Esophagus mucosa (tissue), 1 donor: ENCODE measurements at regions not wholly inside any gene's neighbourhood (a gene's known extent, or its start where the extent isn't known, plus 50 kb on each side); places are given as distances from the start of the nearest gene placed in this dataset.

Experiments
- ATAC-seq: fragments of 200-7000 bp; cut with Tn5 transposase; one replicate; pipeline ENCODE4 v1.9.1; 2020
- donor health status: DM: yes; HTN: yes; CAD: no.

- ATAC-seq, result no peak
Measured at GRCh38 chr13:106381091-106381490, 154.4 kb downstream of the EFNB2 start.

DNA sequence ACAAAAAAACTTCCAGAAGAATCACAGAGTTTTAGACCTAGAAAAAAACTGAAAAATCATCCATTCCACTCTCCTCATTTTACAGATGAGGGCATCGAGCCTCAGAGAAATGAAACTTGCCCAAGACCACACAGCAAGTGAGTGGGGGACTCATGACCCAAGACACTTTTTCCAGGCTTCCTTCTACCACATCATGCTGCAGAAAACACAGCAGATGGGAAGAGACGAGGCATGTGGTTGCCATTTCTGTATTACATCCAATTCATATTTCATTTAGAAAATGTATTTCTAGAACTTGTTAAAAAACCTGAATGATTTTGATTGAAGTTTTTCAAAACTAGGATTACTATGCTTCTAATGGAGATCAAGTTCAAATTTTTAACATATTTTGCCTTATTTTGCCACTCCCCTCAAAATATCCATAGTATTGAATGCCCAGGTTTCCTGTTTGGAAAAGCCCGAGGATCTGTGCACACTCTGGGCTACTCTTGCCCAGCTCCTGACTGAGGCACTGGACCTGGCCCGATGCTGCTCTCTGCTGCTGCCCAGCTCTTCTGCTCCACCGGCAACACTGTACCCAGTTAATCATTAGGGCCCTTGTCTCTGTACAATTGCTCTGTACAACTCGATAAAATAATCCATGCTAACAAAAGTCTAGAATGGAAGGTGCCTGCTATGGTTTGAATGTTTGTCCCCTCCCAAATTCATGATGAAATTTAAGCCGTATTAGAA lies 157.4 kb downstream of the EFNB2 start:
- ATAC-seq, result no peak

DNA sequence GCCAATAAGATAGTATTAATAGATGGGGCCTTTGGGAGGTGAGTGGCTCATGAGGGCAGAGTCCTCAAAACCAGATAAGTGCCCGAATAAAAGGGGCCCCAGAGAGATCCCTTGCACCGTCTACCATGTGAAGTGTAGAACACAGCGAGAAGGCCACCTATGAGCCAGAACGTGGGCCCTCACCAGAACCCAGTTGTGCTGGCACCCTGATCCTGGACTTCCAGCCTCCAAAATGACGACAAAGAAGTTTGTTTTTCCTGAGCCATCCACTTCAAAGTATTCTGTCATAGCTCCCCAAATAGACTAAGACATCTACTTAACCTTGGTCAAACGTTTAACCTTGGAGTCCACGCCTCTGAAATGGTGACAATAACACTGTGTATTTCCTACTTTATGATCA lies 158.1 kb downstream of the EFNB2 start:
- no peak for ATAC-seq

- peak; percentile 81 for ATAC-seq
Measured at GRCh38 chr13:106376401-106377112, 158.9 kb downstream of the EFNB2 start.

DNA sequence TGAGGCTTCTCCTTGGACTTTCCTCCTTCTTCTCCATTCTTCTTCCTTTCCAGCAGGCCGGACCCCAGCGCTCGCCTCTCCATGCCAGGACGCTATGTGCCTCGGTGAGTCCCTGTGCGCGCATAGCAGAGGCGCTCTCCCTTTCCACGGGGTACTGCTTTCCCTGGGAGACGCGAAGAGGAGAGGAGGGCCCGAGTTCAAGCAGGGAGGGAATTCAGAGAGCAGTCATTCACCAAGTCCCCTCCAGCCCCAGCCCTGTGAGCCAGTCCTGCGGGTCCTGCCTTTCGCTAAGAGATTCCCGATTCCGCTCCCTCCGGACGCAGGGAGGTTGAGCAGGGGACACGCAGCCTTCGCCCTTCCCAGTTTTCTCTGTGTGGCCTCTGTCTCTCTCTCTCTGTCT lies 160.4 kb downstream of the EFNB2 start:
- ATAC-seq, result no peak

GRCh38 chr13:106374631-106375030 lies 160.8 kb downstream of the EFNB2 start:
- no peak for ATAC-seq

- ATAC-seq, result no peak
Measured at GRCh38 chr13:106373989-106374572, 161.4 kb downstream of the EFNB2 start.

- no peak for ATAC-seq
Measured at GRCh38 chr13:106373304-106373988, 162.0 kb downstream of the EFNB2 start.

DNA sequence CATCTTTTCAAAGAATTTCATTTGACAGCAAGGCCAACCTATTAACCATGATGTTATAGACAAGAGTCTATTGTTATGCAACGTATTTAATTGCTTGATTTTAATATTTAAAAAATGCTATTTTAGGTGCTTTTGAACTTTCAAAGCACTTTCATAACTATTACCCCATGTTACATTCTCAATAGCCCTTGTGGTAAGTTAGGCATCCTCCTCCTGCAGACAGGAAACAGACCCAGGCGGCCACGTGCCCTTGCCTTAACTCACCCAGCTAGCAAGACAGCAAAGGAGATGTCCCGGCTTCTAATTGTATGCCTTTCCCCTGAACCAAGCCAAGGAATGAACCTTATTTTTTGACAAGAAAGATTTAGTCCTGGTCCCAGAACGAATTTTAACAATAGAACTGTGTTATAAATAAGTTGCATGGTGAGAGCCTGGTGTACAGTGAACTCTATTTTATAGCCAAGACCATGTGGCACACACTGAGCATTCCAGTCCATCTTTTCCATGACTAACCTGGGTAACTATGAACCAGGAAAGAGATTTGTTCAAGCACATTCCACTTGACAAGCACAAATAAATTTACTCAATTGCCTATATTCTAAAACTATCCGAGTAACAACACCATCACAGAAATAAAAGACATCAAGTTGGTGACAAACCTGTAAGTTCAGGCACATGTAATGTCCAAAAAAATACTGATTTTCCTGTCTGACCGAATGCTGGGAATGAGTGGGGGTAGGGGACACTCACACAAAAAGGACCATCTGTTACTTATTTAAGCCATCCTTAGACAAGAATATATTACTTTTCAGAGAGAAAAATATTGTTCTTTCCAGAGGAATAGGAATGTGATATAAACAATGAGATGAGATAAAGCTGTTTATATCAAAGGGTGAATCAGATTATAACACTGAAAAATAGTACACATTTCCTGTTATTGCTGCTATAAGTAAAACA lies 163.0 kb downstream of the EFNB2 start:
- no peak for ATAC-seq

GRCh38 chr13:106371024-106371423 lies 164.4 kb downstream of the EFNB2 start:
- ATAC-seq, result no peak

DNA sequence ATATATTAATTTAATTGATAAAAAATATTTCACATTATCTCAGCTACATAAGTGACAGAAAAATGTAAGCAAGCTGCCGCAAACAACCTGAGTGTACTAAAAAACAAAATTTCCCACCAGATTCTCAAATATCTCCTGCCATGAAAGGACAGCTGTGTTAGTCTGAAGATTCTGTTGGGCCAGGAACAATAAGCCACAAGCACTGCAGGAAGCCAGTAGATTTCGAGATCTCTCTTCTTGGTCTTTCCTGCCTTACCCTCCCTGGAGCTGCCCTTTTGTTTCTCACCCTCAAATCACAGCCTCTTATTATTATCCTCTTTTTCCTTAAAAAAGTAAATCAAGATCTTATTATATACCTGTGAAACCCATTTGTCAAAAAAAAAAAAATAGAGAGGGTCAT lies 165.6 kb downstream of the EFNB2 start:
- ATAC-seq, result no peak

GRCh38 chr13:106369091-106369490 lies 166.4 kb downstream of the EFNB2 start:
- no peak for ATAC-seq

DNA sequence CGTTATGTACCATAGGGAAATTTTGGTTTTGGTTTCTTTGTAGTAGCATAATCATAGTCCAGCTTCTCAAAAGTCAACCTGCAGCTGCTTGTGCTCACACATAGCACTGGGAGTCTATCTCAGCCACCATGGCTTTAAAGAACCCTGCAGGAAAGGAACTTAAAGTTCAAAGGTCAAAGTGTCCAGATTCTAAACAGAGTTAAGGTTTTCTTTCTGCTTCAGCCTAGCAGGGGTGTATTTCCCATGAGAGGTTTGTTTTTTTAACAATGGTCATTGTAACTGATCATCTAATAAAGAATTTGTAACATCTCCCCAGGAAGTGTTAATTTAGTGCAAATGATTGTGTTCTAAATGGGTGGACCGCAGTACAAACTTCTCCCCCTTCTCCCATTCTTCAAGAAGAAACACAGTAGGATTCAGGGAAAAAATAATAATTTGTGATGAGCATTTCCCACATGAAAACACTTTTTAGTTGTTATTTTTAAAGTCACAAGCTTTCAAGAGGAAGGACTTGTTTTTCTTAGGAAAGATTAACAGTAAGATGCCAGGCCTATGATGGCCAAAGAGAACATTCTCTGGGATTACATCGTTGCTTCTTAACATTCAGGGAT lies 168.0 kb downstream of the EFNB2 start:
- no peak for ATAC-seq

DNA sequence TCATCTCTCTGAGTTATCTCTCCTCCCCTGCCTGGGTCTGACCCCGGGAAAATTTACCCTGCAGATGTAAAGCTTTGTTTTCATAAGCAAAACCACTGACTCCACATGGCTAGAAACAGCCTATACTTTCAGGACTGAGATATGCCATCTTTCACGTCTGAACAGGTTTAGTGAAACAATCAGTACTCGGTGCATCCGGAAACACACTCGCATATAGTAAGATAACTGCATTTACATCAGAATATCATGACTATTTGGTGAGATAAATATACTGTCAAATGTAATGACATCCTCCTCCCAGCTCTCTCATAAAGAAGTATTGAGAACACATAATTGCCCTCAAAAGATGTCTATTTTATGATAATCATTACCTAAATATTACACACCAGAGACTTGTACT lies 172.8 kb downstream of the EFNB2 start:
- ATAC-seq, result no peak

DNA sequence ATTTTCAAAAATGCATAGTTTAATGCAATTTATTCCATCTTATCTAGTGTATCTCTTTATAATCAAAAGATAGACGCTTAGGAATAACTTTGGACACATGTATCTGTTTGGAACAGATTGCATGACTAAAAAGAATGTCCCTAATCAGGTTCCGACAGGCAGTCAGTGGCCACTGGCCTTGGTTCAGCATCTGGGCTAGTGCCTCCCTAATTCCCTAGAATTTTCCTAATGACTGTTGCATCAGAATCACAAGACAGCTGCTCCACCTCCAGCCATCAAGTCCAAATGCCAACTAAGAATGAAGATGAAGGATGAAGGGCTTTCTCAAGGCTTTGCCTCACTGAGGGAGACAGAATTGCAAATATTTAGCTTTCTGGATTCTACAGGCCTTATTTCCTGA lies 173.8 kb downstream of the EFNB2 start:
- ATAC-seq, result no peak

- no peak for ATAC-seq
Measured at GRCh38 chr13:106357198-106357597, 178.3 kb downstream of the EFNB2 start.

DNA sequence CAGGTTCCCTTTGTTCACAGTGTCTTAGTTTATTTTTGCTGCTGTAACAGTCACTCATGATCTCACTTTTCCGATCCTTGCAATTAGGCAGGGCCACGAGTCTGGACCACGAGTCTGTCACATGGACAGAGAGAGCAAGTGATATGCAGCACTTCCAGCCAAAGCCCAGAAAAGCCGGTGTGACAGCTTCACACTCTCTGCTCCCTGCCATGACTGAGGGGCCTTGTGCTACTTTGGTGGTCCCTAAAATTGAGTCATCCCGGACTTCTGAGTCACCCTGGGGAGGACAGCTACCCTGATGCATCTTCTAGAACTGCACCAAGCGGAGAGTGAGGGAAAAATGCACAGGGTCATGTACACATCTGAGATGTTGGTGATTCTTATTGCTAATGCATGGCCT lies 179.6 kb downstream of the EFNB2 start:
- no peak for ATAC-seq

DNA sequence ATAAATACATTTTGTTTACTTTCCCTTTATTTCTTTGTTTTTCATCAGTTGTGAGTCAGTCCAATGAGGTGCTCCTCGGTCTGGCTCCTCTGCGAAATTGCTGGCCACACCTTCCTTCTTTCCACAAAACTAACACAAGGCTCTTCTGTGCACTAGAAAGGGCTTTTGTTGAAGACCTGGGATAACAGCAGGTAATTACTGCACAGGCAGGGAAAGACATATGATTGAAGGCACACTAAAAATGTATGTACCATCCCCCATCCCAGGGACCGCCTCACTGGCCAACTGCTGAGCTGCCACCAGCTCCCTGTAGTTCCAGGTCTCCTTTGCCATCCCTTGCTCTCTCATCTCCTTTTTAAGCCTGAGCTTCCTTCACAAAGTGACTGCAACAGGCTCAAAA lies 180.5 kb downstream of the EFNB2 start:
- ATAC-seq, result no peak

- no peak for ATAC-seq
Measured at GRCh38 chr13:106352850-106353249, 182.6 kb downstream of the EFNB2 start.

DNA sequence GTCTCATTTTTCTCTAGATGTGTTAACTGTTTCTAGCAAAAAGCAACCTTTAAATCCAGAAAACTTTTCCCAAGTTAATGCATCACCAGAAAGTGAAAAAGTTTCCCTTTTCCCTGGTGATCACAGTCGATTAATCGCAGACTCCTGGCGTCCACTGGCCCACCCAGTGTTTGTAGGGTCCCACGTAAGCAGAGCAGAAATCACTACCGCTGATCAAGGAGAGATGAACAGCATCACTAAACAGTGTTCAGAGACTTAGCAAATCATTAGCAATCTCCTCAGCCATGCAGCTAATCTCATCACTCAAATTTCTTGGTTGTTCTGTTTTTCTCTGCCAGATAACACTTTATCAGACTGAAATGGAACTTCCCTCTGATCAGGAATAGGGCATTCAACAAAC lies 184.2 kb downstream of the EFNB2 start:
- no peak for ATAC-seq

DNA sequence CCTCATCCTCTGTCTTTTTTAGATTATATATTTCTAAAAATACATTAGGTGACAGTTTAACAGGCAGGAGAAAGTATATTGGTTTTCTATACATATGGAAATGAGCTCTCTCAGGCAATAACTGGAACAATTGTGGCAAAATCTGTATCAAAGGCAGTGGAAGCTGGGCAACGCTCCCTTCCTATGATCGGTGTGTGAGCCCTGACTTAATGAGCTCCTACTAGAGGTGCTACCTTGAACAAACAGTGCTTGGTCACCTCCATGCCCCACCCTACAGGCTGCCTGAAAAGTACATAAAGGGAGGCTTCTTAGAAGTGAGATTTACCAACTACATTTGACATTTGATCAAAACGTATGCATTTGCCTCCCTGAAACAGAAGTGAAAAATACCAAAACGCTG lies 185.3 kb downstream of the EFNB2 start:
- ATAC-seq, result peak; percentile 89
